IMR-90 (cell line): ENCODE measurements at regions not wholly inside any gene's neighbourhood (a gene's known extent, or its start where the extent isn't known, plus 50 kb on each side); places are given as distances from the start of the nearest gene placed in this dataset.

Source experiments
- ATAC-seq: fragments of 200-7000 bp; cut with Tn5 transposase; 2 replicates; pipeline ENCODE4 v1.9.1; 2020; ENCODE audit warnings: low read depth, mild to moderate bottlenecking, moderate library complexity
- BruUV-seq: library from RNA; stranded (reverse); fragments of 400-500 nt; replicated peaks from 2 replicates; lab custom pipeline; 2021; lab: Mats Ljungman, UMichigan
- CTCF ChIA-PET: fragments of 300-600 bp; formaldehyde crosslinking; extraction: SDS; loops from one replicate; lab custom pipeline; 2021; ENCODE audit warnings: antibody characterized with exemption; lab: Yijun Ruan, JAX
- POLR2A ChIA-PET: fragments of 300-600 bp; sonication (Branson Sonifier 250); formaldehyde crosslinking; loops from one replicate; lab custom pipeline; 2022; ENCODE audit warnings: antibody characterized with exemption; ENCODE audit not compliant: unreplicated experiment; lab: Charles Lee
- DNase-seq: peaks from one replicate; pipeline ENCODE4 v3.0.0; 2013
- H2AFZ ChIP-seq: replicated peaks from 2 replicates; pipeline ENCODE3; 2013; ENCODE audit warnings: low read length, mild to moderate bottlenecking; ENCODE audit not compliant: poor library complexity
- H2AK5ac ChIP-seq: 2 replicates; pipeline ENCODE4 v1.6.1; 2013; ENCODE audit warnings: low read depth, low read length, inconsistent platforms
- H2AK9ac ChIP-seq: replicated peaks from 2 replicates; pipeline ENCODE3; 2013; ENCODE audit warnings: mild to moderate bottlenecking, low read depth, low read length, moderate library complexity; ENCODE audit not compliant: poor library complexity
- H2BK120ac ChIP-seq: 2 replicates; pipeline ENCODE4 v1.6.1; 2013; ENCODE audit warnings: low read depth, low read length, inconsistent platforms
- H2BK15ac ChIP-seq: 3 replicates; pipeline ENCODE4 v1.6.1; 2013; ENCODE audit warnings: low read depth, low read length, inconsistent platforms
- H2BK20ac ChIP-seq: 2 replicates; pipeline ENCODE4 v1.6.1; 2013; ENCODE audit warnings: low read depth, mild to moderate bottlenecking, inconsistent platforms, low read length, moderate library complexity
- H2BK5ac ChIP-seq: 2 replicates; pipeline ENCODE4 v1.6.1; 2013; ENCODE audit warnings: mild to moderate bottlenecking, low read depth, low read length, inconsistent platforms; ENCODE audit not compliant: poor library complexity, severe bottlenecking
- H3K14ac ChIP-seq: replicated peaks from 2 replicates; pipeline ENCODE4 v1.6.1; 2013; ENCODE audit warnings: low read depth, low read length, inconsistent platforms
- H3K18ac ChIP-seq: 2 replicates; pipeline ENCODE4 v1.6.1; 2013; ENCODE audit warnings: low read depth, low read length, control low read depth
- H3K23ac ChIP-seq: 2 replicates; pipeline ENCODE4 v1.6.1; 2013; ENCODE audit warnings: low read depth, low read length, inconsistent platforms
- H3K27ac ChIP-seq: 2 replicates; pipeline ENCODE4 v1.5.1; 2013; ENCODE audit warnings: mild to moderate bottlenecking, control low read depth, low read length; ENCODE audit not compliant: insufficient read depth
- H3K27me3 ChIP-seq: 2 replicates; pipeline ENCODE4 v1.6.1; 2013; ENCODE audit warnings: low read length; ENCODE audit not compliant: control insufficient read depth, insufficient read depth
- H3K36me3 ChIP-seq: 2 replicates; pipeline ENCODE4 v1.6.1; 2013; ENCODE audit warnings: low read length, mixed read lengths; ENCODE audit not compliant: control insufficient read depth, insufficient read depth
- H3K4ac ChIP-seq: 2 replicates; pipeline ENCODE4 v1.6.1; 2013; ENCODE audit warnings: low read depth, low read length, inconsistent platforms
- H3K4me1 ChIP-seq: 2 replicates; pipeline ENCODE4 v1.6.1; 2013; ENCODE audit warnings: low read length, mixed read lengths; ENCODE audit not compliant: control insufficient read depth, insufficient read depth
- H3K4me2 ChIP-seq: 2 replicates; pipeline ENCODE4 v1.6.1; 2013; ENCODE audit warnings: low read depth, mild to moderate bottlenecking, control low read depth, low read length, moderate library complexity
- H3K4me3 ChIP-seq: 2 replicates; pipeline ENCODE4 v1.5.1; 2013; ENCODE audit warnings: low read depth, mild to moderate bottlenecking, control low read depth, low read length, moderate library complexity; ENCODE audit not compliant: insufficient read depth
- H3K56ac ChIP-seq: 2 replicates; pipeline ENCODE4 v1.6.1; 2013; ENCODE audit warnings: low read length, inconsistent platforms; ENCODE audit not compliant: insufficient read depth; ENCODE audit errors: extremely low read depth
- H3K79me1 ChIP-seq, 2 experiments: 2 replicates each; pipeline ENCODE4 v1.6.1; 2013; ENCODE audit warnings: low read length in 2 of 2, inconsistent platforms in 1 of 2, low read depth in 1 of 2
- H3K9ac ChIP-seq: 2 replicates; pipeline ENCODE4 v1.6.1; 2013; ENCODE audit warnings: low read depth, low read length, control low read depth
- H3K9me1 ChIP-seq: 2 replicates; pipeline ENCODE4 v1.6.1; 2013; ENCODE audit warnings: low read length, inconsistent platforms; ENCODE audit not compliant: insufficient read depth
- H3K9me3 ChIP-seq: 2 replicates; pipeline ENCODE4 v1.6.1; 2013; ENCODE audit warnings: low read length; ENCODE audit not compliant: control insufficient read depth, insufficient read depth
- H4K20me1 ChIP-seq: 2 replicates; pipeline ENCODE4 v1.6.1; 2013; ENCODE audit warnings: low read length, inconsistent platforms; ENCODE audit not compliant: insufficient read depth
- H4K5ac ChIP-seq: 2 replicates; pipeline ENCODE4 v1.6.1; 2013; ENCODE audit warnings: mild to moderate bottlenecking, low read depth, low read length, control low read depth
- H4K8ac ChIP-seq, 2 experiments: 2 replicates each; pipeline ENCODE4 v1.6.1; 2013; ENCODE audit warnings: low read depth in 2 of 2, low read length in 2 of 2, control low read depth in 1 of 2, inconsistent platforms in 1 of 2
- H4K91ac ChIP-seq: 2 replicates; pipeline ENCODE4 v1.6.1; 2013; ENCODE audit warnings: low read depth, low read length, inconsistent platforms; ENCODE audit not compliant: insufficient read depth
- BHLHE40 ChIP-seq: fragments of 150-350 bp; IDR thresholded peaks from 2 replicates; pipeline ENCODE4 v1.6.1; 2016; ENCODE audit warnings: mild to moderate bottlenecking, low read depth, low read length
- CEBPB ChIP-seq: IDR thresholded peaks from 2 replicates; pipeline ENCODE4 v1.6.1; 2012; ENCODE audit warnings: low read depth, low read length, improper control_type of control experiment
- FOS ChIP-seq: fragments of 150-350 bp; IDR thresholded peaks from 2 replicates; pipeline ENCODE4 v1.6.1; 2016; ENCODE audit warnings: low read depth, low read length
- MAFK ChIP-seq: IDR thresholded peaks from 2 replicates; pipeline ENCODE4 v1.6.1; 2012; ENCODE audit warnings: low read depth, low read length, improper control_type of control experiment
- MAZ ChIP-seq: IDR thresholded peaks from 2 replicates; pipeline ENCODE4 v1.6.1; 2012; ENCODE audit warnings: low read depth, mild to moderate bottlenecking, low read length, improper control_type of control experiment, moderate library complexity, borderline replicate concordance
- MXI1 ChIP-seq: IDR thresholded peaks from 2 replicates; pipeline ENCODE4 v1.6.1; 2012; ENCODE audit warnings: low read depth, mild to moderate bottlenecking, low read length, moderate library complexity, borderline replicate concordance
- NFE2L2 ChIP-seq: fragments of 150-350 bp; IDR thresholded peaks from 2 replicates; pipeline ENCODE4 v1.6.1; 2016; ENCODE audit warnings: low read depth, mild to moderate bottlenecking, low read length
- RAD21 ChIP-seq: IDR thresholded peaks from 2 replicates; pipeline ENCODE4 v1.6.1; 2012; ENCODE audit warnings: low read length, improper control_type of control experiment
- RFX5 ChIP-seq: IDR thresholded peaks from 2 replicates; pipeline ENCODE4 v1.8.0; 2012; ENCODE audit warnings: low read depth, mild to moderate bottlenecking, low read length, moderate library complexity
- WGBS, 2 experiments: methylation state at CpG; one replicate each; pipeline versions ENCODE4 v1.1.5 to v1.1.7; 2013; ENCODE audit warnings: missing lambda C conversion rate in 2 of 2; ENCODE audit not compliant: insufficient read length in 1 of 2; ENCODE audit errors: extremely low coverage in 2 of 2; 5-methylcytosine and 5-hydroxymethylcytosine counted together
- dilution Hi-C: fragments of 300-500 bp; cut with HindIII; formaldehyde crosslinking; loops from one replicate; pipeline ENCODE4 v1.14.3; 2018; ENCODE audit warnings: low sequenced_read_pairs; ENCODE audit not compliant: unreplicated experiment
- in situ Hi-C: fragments of 300-500 bp; cut with MboI; formaldehyde crosslinking; loops from 3 replicates; pipeline ENCODE4 v1.14.3; 2019; ENCODE audit warnings: low sequenced_read_pairs, inconsistent platforms, mixed read lengths
- intact Hi-C: fragments of 100-400 bp; cut with micrococcal nuclease; formaldehyde crosslinking; loops from 2 replicates; pipeline ENCODE4 v1.10.0; 2022
- TF ChIP-seq, protein P1 (sequence below): fragments of 150-350 bp; IDR thresholded peaks from 2 replicates; pipeline ENCODE4 v1.6.1; 2017; ENCODE audit warnings: mild to moderate bottlenecking, antibody characterized with exemption, low read length, low read depth
- TF ChIP-seq, protein P2 (sequence below): conservative IDR thresholded peaks from 2 replicates; pipeline ENCODE4 v1.5.1; 2012; ENCODE audit warnings: mild to moderate bottlenecking, low read depth, low read length, improper control_type of control experiment
- TF ChIP-seq, protein P3 (sequence below): fragments of 150-350 bp; IDR thresholded peaks from 2 replicates; pipeline ENCODE4 v1.6.1; 2016; ENCODE audit warnings: low read depth, mild to moderate bottlenecking, low read length, moderate library complexity, borderline replicate concordance

DNA sequence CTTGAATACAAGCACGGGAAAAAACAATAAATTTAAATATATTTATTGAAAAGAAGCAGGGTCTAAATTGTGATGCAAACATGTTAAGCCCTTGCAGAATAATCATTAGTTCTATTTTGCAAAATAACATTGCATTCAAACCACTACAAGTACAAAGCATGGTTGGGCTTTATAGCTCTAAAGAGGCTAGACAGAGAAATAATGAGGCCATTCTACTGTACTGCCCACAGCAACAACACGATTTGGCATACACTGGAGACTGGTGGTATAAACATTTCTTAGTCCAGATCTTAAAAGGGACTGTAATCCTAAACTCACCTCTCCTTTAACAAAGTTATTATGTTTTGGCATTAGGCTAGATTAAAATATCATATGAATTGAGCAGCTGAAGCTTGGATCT is 204.3 kb upstream of the LRIG1 start:
- no peaks in the 10 kb centered on the region for H3K9me3 ChIP-seq
- intact Hi-C loops: no loop called here
- H4K8ac ChIP-seq: no peak overlapping the region
- ChIA-PET POLR2A (no interaction called here), CTCF (interaction anchor here (0.5 kb wide), 1 partner anchor 35 kb away, joined by 3 read pairs; no protein-coding TSS in a partner anchor)
- H3K4me1 ChIP-seq: peaks cover 2% of the 10 kb centered on the region; the same call in 1 of the 2 replicates
- H2AFZ ChIP-seq: no peak overlapping the region
- H3K23ac ChIP-seq: no peak overlapping the region
- no peaks in the 10 kb centered on the region for H3K79me1 ChIP-seq
- no peak overlapping the region for H3K18ac ChIP-seq
- no peak overlapping the region for H2BK20ac ChIP-seq
- no peak overlapping the region for H3K27ac ChIP-seq
- H3K56ac ChIP-seq: no peak overlapping the region
- H3K9me1 ChIP-seq: no peaks in the 10 kb centered on the region
- H4K91ac ChIP-seq: no peak overlapping the region
- ATAC-seq (no peak), DNase-seq (no peak)
- in situ Hi-C loops: no loop called here
- no peak overlapping the region for H2BK120ac ChIP-seq
- H4K20me1 ChIP-seq: no peaks in the 10 kb centered on the region
- H2AK5ac ChIP-seq: no peak overlapping the region
- H3K4ac ChIP-seq: no peak overlapping the region
- no peaks in the 10 kb centered on the region for H3K27me3 ChIP-seq
- no peak overlapping the region for H4K5ac ChIP-seq
- WGBS, 2 experiments: no CpG with 5 or more reads among the region's 2 CpGs
- no peak overlapping the region for H3K4me3 ChIP-seq
- no TSS peak for BruUV-seq
- no peak overlapping the region for H2BK15ac ChIP-seq
- no peak overlapping the region for H3K9ac ChIP-seq
- H3K14ac ChIP-seq: no peak overlapping the region
- no peaks in the 10 kb centered on the region for H3K36me3 ChIP-seq
- no peak for TF ChIP-seq MAFK
- no peak for TF ChIP-seq RFX5
- no peak for TF ChIP-seq NFE2L2
- TF ChIP-seq, protein P1, sequence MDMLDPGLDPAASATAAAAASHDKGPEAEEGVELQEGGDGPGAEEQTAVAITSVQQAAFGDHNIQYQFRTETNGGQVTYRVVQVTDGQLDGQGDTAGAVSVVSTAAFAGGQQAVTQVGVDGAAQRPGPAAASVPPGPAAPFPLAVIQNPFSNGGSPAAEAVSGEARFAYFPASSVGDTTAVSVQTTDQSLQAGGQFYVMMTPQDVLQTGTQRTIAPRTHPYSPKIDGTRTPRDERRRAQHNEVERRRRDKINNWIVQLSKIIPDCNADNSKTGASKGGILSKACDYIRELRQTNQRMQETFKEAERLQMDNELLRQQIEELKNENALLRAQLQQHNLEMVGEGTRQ: no peak
- no peak for TF ChIP-seq BHLHE40
- TF ChIP-seq, protein P2, sequence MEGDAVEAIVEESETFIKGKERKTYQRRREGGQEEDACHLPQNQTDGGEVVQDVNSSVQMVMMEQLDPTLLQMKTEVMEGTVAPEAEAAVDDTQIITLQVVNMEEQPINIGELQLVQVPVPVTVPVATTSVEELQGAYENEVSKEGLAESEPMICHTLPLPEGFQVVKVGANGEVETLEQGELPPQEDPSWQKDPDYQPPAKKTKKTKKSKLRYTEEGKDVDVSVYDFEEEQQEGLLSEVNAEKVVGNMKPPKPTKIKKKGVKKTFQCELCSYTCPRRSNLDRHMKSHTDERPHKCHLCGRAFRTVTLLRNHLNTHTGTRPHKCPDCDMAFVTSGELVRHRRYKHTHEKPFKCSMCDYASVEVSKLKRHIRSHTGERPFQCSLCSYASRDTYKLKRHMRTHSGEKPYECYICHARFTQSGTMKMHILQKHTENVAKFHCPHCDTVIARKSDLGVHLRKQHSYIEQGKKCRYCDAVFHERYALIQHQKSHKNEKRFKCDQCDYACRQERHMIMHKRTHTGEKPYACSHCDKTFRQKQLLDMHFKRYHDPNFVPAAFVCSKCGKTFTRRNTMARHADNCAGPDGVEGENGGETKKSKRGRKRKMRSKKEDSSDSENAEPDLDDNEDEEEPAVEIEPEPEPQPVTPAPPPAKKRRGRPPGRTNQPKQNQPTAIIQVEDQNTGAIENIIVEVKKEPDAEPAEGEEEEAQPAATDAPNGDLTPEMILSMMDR: no peak
- TF ChIP-seq RAD21: no peak
- TF ChIP-seq MAZ: no peak
- TF ChIP-seq, protein P3, sequence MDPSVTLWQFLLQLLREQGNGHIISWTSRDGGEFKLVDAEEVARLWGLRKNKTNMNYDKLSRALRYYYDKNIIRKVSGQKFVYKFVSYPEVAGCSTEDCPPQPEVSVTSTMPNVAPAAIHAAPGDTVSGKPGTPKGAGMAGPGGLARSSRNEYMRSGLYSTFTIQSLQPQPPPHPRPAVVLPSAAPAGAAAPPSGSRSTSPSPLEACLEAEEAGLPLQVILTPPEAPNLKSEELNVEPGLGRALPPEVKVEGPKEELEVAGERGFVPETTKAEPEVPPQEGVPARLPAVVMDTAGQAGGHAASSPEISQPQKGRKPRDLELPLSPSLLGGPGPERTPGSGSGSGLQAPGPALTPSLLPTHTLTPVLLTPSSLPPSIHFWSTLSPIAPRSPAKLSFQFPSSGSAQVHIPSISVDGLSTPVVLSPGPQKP: no peak
- TF ChIP-seq CEBPB: no peak
- no peak for TF ChIP-seq MXI1
- no peak for TF ChIP-seq FOS
- H2BK5ac ChIP-seq: no peak overlapping the region
- dilution Hi-C loops: no loop called here
- H2AK9ac ChIP-seq: no peak overlapping the region
- H3K4me2 ChIP-seq: no peak overlapping the region
